Mesenchymal stem cell (in vitro differentiated cells and primary cell): ENCODE measurements at regions not wholly inside any gene's neighbourhood (a gene's known extent, or its start where the extent isn't known, plus 50 kb on each side); places are given as distances from the start of the nearest gene placed in this dataset.

Source experiments
- DNase-seq: peaks from one replicate; pipeline ENCODE4 v3.0.0-alpha.2; 2013
- H2AFZ ChIP-seq: one replicate; pipeline ENCODE4 v1.6.1; 2013; ENCODE audit warnings: low read depth, mild to moderate bottlenecking, control low read depth, inconsistent platforms, low read length, moderate library complexity
- H2AK5ac ChIP-seq: 2 replicates; pipeline ENCODE4 v1.6.1; 2013; ENCODE audit warnings: low read length, moderate library complexity, mild to moderate bottlenecking, inconsistent platforms; ENCODE audit not compliant: severe bottlenecking
- H2BK120ac ChIP-seq: one replicate; pipeline ENCODE4 v1.6.1; 2013; ENCODE audit warnings: low read depth, mild to moderate bottlenecking, inconsistent platforms, low read length, moderate library complexity
- H2BK12ac ChIP-seq, 2 experiments: one replicate each; pipeline ENCODE4 v1.6.1; 2013; ENCODE audit warnings: inconsistent platforms in 2 of 2, low read length in 2 of 2, mild to moderate bottlenecking in 2 of 2, moderate library complexity in 2 of 2, control low read depth in 1 of 2
- H2BK15ac ChIP-seq: one replicate; pipeline ENCODE4 v1.6.1; 2013; ENCODE audit warnings: mild to moderate bottlenecking, low read depth, inconsistent platforms; ENCODE audit not compliant: poor library complexity, severe bottlenecking
- H2BK5ac ChIP-seq: 2 replicates; pipeline ENCODE4 v1.6.1; 2013; ENCODE audit warnings: low read depth, mild to moderate bottlenecking, low read length, control low read depth, inconsistent platforms; ENCODE audit not compliant: poor library complexity, severe bottlenecking
- H3K14ac ChIP-seq, 2 experiments: one replicate each; pipeline ENCODE4 v1.6.1; 2013; ENCODE audit warnings: inconsistent platforms in 2 of 2, low read length in 2 of 2, control low read depth in 1 of 2, mild to moderate bottlenecking in 1 of 2, moderate library complexity in 1 of 2
- H3K18ac ChIP-seq, 2 experiments: one replicate each; pipeline ENCODE4 v1.6.1; 2013; ENCODE audit warnings: inconsistent platforms in 2 of 2, low read length in 2 of 2, control low read depth in 1 of 2, low read depth in 1 of 2, mild to moderate bottlenecking in 1 of 2
- H3K23ac ChIP-seq, 2 experiments: one replicate each; pipeline ENCODE4 v1.6.1; 2013; ENCODE audit warnings: inconsistent platforms in 2 of 2, low read length in 2 of 2, mild to moderate bottlenecking in 2 of 2, moderate library complexity in 2 of 2, control low read depth in 1 of 2
- H3K27ac ChIP-seq: 2 replicates; pipeline ENCODE4 v1.5.1; 2013; ENCODE audit warnings: mild to moderate bottlenecking, moderate library complexity, low read length, control low read depth, inconsistent platforms; ENCODE audit not compliant: poor library complexity, severe bottlenecking
- H3K27me3 ChIP-seq, 2 experiments: 2 replicates each; pipeline versions ENCODE4 v1.6.1 to v1.7.0; 2013; ENCODE audit warnings: low read length in 2 of 2, mild to moderate bottlenecking in 2 of 2, moderate library complexity in 2 of 2, control low read depth in 1 of 2, inconsistent platforms in 1 of 2; ENCODE audit not compliant: control insufficient read depth in 1 of 2, insufficient read depth in 1 of 2
- H3K36me3 ChIP-seq, 2 experiments: 2 replicates each; pipeline versions ENCODE4 v1.6.1 to v1.7.0; 2013; ENCODE audit warnings: low read length in 2 of 2, control low read depth in 1 of 2, inconsistent platforms in 1 of 2, low read depth in 1 of 2, mild to moderate bottlenecking in 1 of 2; ENCODE audit not compliant: insufficient read depth in 2 of 2, control insufficient read depth in 1 of 2
- H3K4ac ChIP-seq, 2 experiments: one replicate each; pipeline ENCODE4 v1.6.1; 2013; ENCODE audit warnings: inconsistent platforms in 2 of 2, low read length in 2 of 2, mild to moderate bottlenecking in 2 of 2, moderate library complexity in 2 of 2, control low read depth in 1 of 2, low read depth in 1 of 2
- H3K4me1 ChIP-seq: 2 replicates; pipeline ENCODE4 v1.6.1; 2013; ENCODE audit warnings: low read depth, low read length, control low read depth; ENCODE audit not compliant: control insufficient read depth, insufficient read depth
- H3K4me2 ChIP-seq: 2 replicates; pipeline ENCODE4 v1.6.1; 2013; ENCODE audit warnings: low read length, mild to moderate bottlenecking, inconsistent platforms; ENCODE audit not compliant: poor library complexity, severe bottlenecking
- H3K4me3 ChIP-seq, 2 experiments: 2 replicates each; pipeline versions ENCODE4 v1.5.1 to v1.7.0; 2013; ENCODE audit warnings: low read length in 2 of 2, mild to moderate bottlenecking in 2 of 2, control low read depth in 1 of 2, low read depth in 1 of 2; ENCODE audit not compliant: insufficient read depth in 1 of 2
- H3K79me1 ChIP-seq: replicated peaks from 2 replicates; pipeline ENCODE4 v1.6.1; 2013; ENCODE audit warnings: mild to moderate bottlenecking, control low read depth, low read length, inconsistent platforms; ENCODE audit not compliant: poor library complexity, severe bottlenecking
- H3K9ac ChIP-seq: 2 replicates; pipeline ENCODE4 v1.7.0; 2013; ENCODE audit warnings: mild to moderate bottlenecking, low read length, moderate library complexity
- H3K9me3 ChIP-seq: 2 replicates; pipeline ENCODE4 v1.7.0; 2013; ENCODE audit warnings: mild to moderate bottlenecking, low read length; ENCODE audit not compliant: control insufficient read depth
- H4K8ac ChIP-seq: one replicate; pipeline ENCODE4 v1.6.1; 2013; ENCODE audit warnings: inconsistent platforms, mild to moderate bottlenecking, low read length, moderate library complexity
- H4K91ac ChIP-seq: one replicate; pipeline ENCODE4 v1.6.1; 2013; ENCODE audit warnings: mild to moderate bottlenecking, low read length, inconsistent platforms
- WGBS: methylation state at CpG from one replicate; pipeline ENCODE4 v1.1.7; 2013; ENCODE audit warnings: mixed read lengths; 5-methylcytosine and 5-hydroxymethylcytosine counted together

GRCh38 chr15:62758126-62758951 lies 284.2 kb upstream of the TPM1 start:
- Histone ChIP-seq H3K36me3 (peaks cover 26 to 63% of the 10 kb centered on the region in 2 experiments), H3K14ac (no peak overlapping the region), H2BK12ac (no peak overlapping the region), H3K23ac (no peak overlapping the region), H2BK5ac (peak overlapping the region; percentile 22), H3K4ac (no peak overlapping the region), H3K27ac (peak overlapping the region; percentile 83), H3K4me2 (no peak overlapping the region), H2AK5ac (peak overlapping the region; percentile 26), H3K9me3 (no peaks in the 10 kb centered on the region), H4K91ac (no peak overlapping the region), H2AFZ (no peak overlapping the region), H3K4me1 (peaks cover 22% of the 10 kb centered on the region), H3K4me3 (peak overlapping the region in 1 of 2 experiments; percentile 49), H3K18ac (peak overlapping the region in 1 of 2 experiments; percentile 82), H2BK15ac (no peak overlapping the region), H3K79me1 (peaks cover 3% of the 10 kb centered on the region), H2BK120ac (no peak overlapping the region), H3K27me3 (no peaks in the 10 kb centered on the region), H3K9ac (peak overlapping the region; percentile 85), H4K8ac (no peak overlapping the region)
- DNase-seq: peak; percentile 51
- WGBS: 61% methylated on average over 9 of the region's 11 CpGs

GRCh38 chr15:62758952-62759349 lies 283.6 kb upstream of the TPM1 start:
- Histone ChIP-seq H2BK15ac (no peak overlapping the region), H3K79me1 (peaks cover 3% of the 10 kb centered on the region), H3K9me3 (no peaks in the 10 kb centered on the region), H3K27ac (peak overlapping the region; percentile 83), H4K91ac (no peak overlapping the region), H2BK12ac (no peak overlapping the region), H2BK120ac (no peak overlapping the region), H3K23ac (no peak overlapping the region), H3K4me1 (peaks cover 21% of the 10 kb centered on the region), H2AFZ (no peak overlapping the region), H3K4me3 (peak overlapping the region in 1 of 2 experiments; percentile 49), H3K14ac (no peak overlapping the region), H2BK5ac (peak overlapping the region; percentile 15), H3K9ac (peak overlapping the region; percentile 85), H3K27me3 (no peaks in the 10 kb centered on the region), H4K8ac (no peak overlapping the region), H3K4me2 (no peak overlapping the region), H3K18ac (no peak overlapping the region), H3K4ac (no peak overlapping the region), H3K36me3 (peaks cover 23 to 63% of the 10 kb centered on the region in 2 experiments), H2AK5ac (peak overlapping the region; percentile 26)
- DNase-seq: no peak
- WGBS: 87% methylated on average over 4 of the region's 4 CpGs

GRCh38 chr15:62760538-62760937 lies 282.0 kb upstream of the TPM1 start:
- Histone ChIP-seq H3K23ac (no peak overlapping the region), H3K18ac (no peak overlapping the region), H3K36me3 (peaks cover 16 to 63% of the 10 kb centered on the region in 2 experiments), H2BK5ac (no peak overlapping the region), H3K27ac (no peak overlapping the region), H3K14ac (no peak overlapping the region), H3K27me3 (no peaks in the 10 kb centered on the region), H2AK5ac (peak overlapping the region; percentile 11), H2BK12ac (no peak overlapping the region), H2BK120ac (no peak overlapping the region), H3K4me2 (no peak overlapping the region), H2AFZ (no peak overlapping the region), H3K4me3 (no peak overlapping the region), H4K91ac (no peak overlapping the region), H3K4me1 (peaks cover 17% of the 10 kb centered on the region), H3K79me1 (peaks cover 3% of the 10 kb centered on the region), H3K4ac (no peak overlapping the region), H3K9ac (no peak overlapping the region), H2BK15ac (no peak overlapping the region), H4K8ac (no peak overlapping the region), H3K9me3 (no peaks in the 10 kb centered on the region)
- WGBS: 100% methylated on average over 3 of the region's 3 CpGs
- no peak for DNase-seq

- Histone ChIP-seq H2BK15ac (no peak overlapping the region), H2BK12ac (no peak overlapping the region), H2AFZ (no peak overlapping the region), H3K4ac (no peak overlapping the region), H3K4me3 (no peak overlapping the region), H2BK5ac (no peak overlapping the region), H3K4me2 (no peak overlapping the region), H3K36me3 (peaks cover 11 to 91% of the 10 kb centered on the region in 2 experiments), H3K23ac (no peak overlapping the region), H3K9ac (no peak overlapping the region), H3K79me1 (no peaks in the 10 kb centered on the region), H3K9me3 (no peaks in the 10 kb centered on the region), H3K18ac (no peak overlapping the region), H2AK5ac (no peak overlapping the region), H3K27ac (no peak overlapping the region), H4K91ac (no peak overlapping the region), H2BK120ac (no peak overlapping the region), H3K4me1 (peaks cover 20% of the 10 kb centered on the region), H4K8ac (no peak overlapping the region), H3K14ac (no peak overlapping the region), H3K27me3 (no peaks in the 10 kb centered on the region)
- DNase-seq: no peak
- WGBS: 69% methylated on average over 4 of the region's 4 CpGs
Observed at GRCh38 chr15:62765916-62766315, 276.6 kb upstream of the TPM1 start.
